ENCODE measurements at regions not wholly inside any gene's neighbourhood (a gene's known extent, or its start where the extent isn't known, plus 50 kb on each side); places are given as distances from the start of the nearest gene placed in this dataset.
"Not testable (repeated sequence)": the region's sequence is repeated elsewhere in the genome, so short reads cannot be mapped to it uniquely, and the experiment has no call there.

DNA sequence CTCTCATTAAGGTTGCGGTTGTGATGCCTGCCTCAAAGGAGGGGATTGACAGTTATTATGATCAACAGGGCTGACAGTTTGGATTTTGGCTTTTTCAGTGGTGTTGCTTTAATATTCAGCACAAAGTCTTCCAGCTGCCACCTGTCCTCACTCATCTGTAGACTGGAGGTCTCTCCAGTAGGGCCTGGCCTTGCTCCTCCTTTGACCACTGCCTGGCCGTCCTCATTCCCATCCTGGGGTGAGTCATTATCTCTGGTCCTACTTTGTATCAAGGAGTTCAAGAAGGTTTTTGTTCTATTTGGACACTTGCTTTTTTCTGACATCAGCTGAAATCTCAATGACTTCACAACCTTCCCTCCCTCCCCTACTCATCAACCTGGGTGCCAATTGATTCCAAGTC is 95.1 kb upstream of the ZPLD1 start:
- H3K4me3 ChIP-seq (ENCODE audit: low read length) = no peak overlapping the region
- TF ChIP-seq, protein P1, sequence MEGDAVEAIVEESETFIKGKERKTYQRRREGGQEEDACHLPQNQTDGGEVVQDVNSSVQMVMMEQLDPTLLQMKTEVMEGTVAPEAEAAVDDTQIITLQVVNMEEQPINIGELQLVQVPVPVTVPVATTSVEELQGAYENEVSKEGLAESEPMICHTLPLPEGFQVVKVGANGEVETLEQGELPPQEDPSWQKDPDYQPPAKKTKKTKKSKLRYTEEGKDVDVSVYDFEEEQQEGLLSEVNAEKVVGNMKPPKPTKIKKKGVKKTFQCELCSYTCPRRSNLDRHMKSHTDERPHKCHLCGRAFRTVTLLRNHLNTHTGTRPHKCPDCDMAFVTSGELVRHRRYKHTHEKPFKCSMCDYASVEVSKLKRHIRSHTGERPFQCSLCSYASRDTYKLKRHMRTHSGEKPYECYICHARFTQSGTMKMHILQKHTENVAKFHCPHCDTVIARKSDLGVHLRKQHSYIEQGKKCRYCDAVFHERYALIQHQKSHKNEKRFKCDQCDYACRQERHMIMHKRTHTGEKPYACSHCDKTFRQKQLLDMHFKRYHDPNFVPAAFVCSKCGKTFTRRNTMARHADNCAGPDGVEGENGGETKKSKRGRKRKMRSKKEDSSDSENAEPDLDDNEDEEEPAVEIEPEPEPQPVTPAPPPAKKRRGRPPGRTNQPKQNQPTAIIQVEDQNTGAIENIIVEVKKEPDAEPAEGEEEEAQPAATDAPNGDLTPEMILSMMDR (conservative IDR thresholded peaks at IDR 0.05; ENCODE audit: low read length) = no peak
- no peak for DNase-seq (ENCODE audit: low read depth)

DNA sequence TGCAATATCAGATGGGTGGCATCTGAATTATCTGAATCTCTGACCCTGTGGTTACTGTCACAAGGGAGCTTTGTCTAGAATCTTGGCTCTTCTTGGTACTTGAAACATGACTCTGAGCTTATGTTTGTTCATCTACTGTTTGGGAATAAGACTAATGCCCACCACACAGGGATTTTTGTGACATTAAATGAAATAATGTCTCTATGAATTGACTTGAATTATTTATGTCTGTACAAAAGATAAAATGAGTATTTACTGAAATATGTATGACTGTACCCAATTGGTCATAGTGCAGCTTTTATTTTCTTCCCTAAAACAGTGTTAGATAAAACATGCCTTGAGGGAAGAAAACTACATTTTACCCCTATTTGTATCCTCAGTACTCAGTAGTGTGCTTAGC is 87.9 kb upstream of the ZPLD1 start:
- DNase-seq (ENCODE audit: low read depth) = no peak
- TF ChIP-seq, protein P1 (conservative IDR thresholded peaks at IDR 0.05; ENCODE audit: low read length) = no peak
- H3K4me3 ChIP-seq (ENCODE audit: low read length) = no peak overlapping the region

GRCh38 chr3:102348904-102349303 is 85.9 kb upstream of the ZPLD1 start:
- TF ChIP-seq, protein P1 (conservative IDR thresholded peaks at IDR 0.05; ENCODE audit: low read length) = no peak
- DNase-seq (ENCODE audit: low read depth) = no peak
- H3K4me3 ChIP-seq (ENCODE audit: low read length) = no peak overlapping the region

DNA sequence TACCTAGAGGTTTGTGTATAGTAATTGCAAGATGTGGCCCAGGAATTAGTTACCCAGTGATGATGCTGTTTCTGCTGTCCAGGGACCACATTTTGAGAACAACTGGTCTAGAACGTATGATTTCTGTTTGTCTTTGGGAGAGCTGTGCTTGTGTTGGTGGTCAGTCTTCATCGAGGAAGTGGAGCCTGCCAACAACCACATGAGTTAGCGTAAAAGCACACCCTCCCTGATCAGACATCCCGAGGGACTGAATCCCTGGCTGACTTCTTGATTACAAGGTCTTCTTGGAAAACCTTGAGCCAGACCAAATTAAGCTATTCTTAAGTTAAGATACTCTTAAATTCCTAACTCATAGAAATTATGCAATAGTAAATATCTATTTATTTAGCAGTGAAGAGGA is 81.7 kb upstream of the ZPLD1 start:
- no peak for DNase-seq (ENCODE audit: low read depth)
- H3K4me3 ChIP-seq (ENCODE audit: low read length) = no peak overlapping the region
- TF ChIP-seq, protein P1 (conservative IDR thresholded peaks at IDR 0.05; ENCODE audit: low read length) = no peak

DNA sequence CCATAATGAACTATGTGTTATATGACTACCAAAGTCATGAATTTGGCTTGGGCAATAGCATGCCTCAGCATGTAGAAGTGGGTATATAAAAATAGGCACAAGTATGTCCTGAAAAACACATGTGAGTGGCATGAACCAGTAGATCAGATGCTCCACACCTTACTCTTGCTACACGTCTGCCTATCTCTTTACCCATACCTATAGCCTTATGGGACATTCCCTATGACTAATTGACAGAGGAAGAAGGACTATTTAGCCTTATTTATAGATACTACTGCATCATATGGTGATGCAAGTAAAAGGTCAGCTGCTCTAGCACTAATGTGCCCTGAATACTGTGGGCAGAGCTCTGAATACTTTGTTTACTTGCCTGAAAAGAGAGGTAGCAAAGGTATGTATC is 81.0 kb upstream of the ZPLD1 start:
- no peak for DNase-seq (ENCODE audit: low read depth)
- TF ChIP-seq, protein P1 (conservative IDR thresholded peaks at IDR 0.05; ENCODE audit: low read length) = no peak
- no peak overlapping the region for H3K4me3 ChIP-seq (ENCODE audit: low read length)

DNA sequence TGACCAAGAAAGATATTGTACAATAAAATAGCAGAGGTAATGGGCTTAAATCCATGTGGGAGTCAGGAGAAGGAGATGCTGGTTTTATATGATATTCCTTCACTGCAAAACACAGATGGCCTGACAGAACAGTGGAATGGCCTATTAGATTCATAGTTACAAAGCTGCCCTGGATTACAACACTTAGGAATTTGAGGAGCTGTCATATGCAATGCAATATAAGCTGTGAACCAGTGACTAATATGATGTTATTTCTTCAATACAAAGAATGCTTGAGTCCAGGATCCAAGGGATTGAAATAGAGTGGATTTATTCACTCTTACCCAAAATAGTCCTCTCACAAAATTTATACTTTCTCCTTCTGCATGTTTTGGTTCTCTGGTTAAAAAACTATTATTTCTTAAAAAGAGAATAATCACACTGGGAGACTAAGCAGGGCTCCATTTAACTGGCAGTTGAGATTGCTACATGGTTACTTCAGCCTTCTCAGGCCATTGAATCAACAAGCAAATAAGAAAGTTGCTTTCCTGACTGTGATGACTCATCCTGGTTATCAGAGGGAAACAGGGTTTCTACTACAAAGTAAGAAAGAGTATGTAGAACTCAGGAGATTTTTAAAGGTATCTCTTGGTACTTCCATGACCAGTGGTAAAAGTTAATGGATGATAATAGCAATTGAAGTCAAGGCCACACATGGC is 79.8 kb upstream of the ZPLD1 start:
- peak; percentile 2 for DNase-seq (ENCODE audit: low read depth)
- TF ChIP-seq, protein P1 (conservative IDR thresholded peaks at IDR 0.05; ENCODE audit: low read length) = no peak

GRCh38 chr3:102356506-102356905 is 78.3 kb upstream of the ZPLD1 start:
- TF ChIP-seq, protein P1 (conservative IDR thresholded peaks at IDR 0.05; ENCODE audit: low read length) = no peak
- DNase-seq (ENCODE audit: low read depth) = no peak
- no peak overlapping the region for H3K4me3 ChIP-seq (ENCODE audit: low read length)

More for the DNA sequence above, 79.8 kb upstream of the ZPLD1 start:
- no peak overlapping the region for H3K4me3 ChIP-seq (ENCODE audit: low read length)

GRCh38 chr3:102357313-102357712 is 77.5 kb upstream of the ZPLD1 start:
- H3K4me3 ChIP-seq (ENCODE audit: low read length); DNase-seq (ENCODE audit: low read depth): not testable (repeated sequence)

All from AG10803 (cell line).